ENCODE measurements at regions not wholly inside any gene's neighbourhood (a gene's known extent, or its start where the extent isn't known, plus 50 kb on each side); places are given as distances from the start of the nearest gene placed in this dataset.

GRCh38 chr3:144148356-144148755 lies 176.7 kb downstream of the DIPK2A start:
- no peak for DNase-seq

GRCh38 chr3:144151983-144152382 lies 180.4 kb downstream of the DIPK2A start:
- DNase-seq = no peak

GRCh38 chr3:144160627-144161026 lies 189.0 kb downstream of the DIPK2A start:
- DNase-seq = no peak

- no peak for DNase-seq
Measured at GRCh38 chr3:144162042-144162441, 190.4 kb downstream of the DIPK2A start.

GRCh38 chr3:144164352-144164751 lies 192.7 kb downstream of the DIPK2A start:
- no peak for DNase-seq

GRCh38 chr3:144165482-144165881 lies 193.9 kb downstream of the DIPK2A start:
- no peak for DNase-seq

- no peak for DNase-seq
Measured at GRCh38 chr3:144167634-144168033, 196.0 kb downstream of the DIPK2A start.

- DNase-seq = no peak
Measured at GRCh38 chr3:144173491-144173890, 201.9 kb downstream of the DIPK2A start.

GRCh38 chr3:144175644-144176425 lies 204.2 kb downstream of the DIPK2A start:
- DNase-seq = no peak

GRCh38 chr3:144177649-144178048 lies 206.0 kb downstream of the DIPK2A start:
- DNase-seq = no peak

GRCh38 chr3:144178607-144179006 lies 207.0 kb downstream of the DIPK2A start:
- DNase-seq = no peak

- DNase-seq = no peak
Measured at GRCh38 chr3:144181062-144181461, 209.4 kb downstream of the DIPK2A start.

GRCh38 chr3:144182501-144182900 lies 210.9 kb downstream of the DIPK2A start:
- DNase-seq = no peak

- no peak for DNase-seq
Measured at GRCh38 chr3:144185276-144185675, 213.7 kb downstream of the DIPK2A start.

GRCh38 chr3:144187531-144188210 lies 216.0 kb downstream of the DIPK2A start:
- peak; percentile 29 for DNase-seq

GRCh38 chr3:144189044-144189443 lies 217.4 kb downstream of the DIPK2A start:
- no peak for DNase-seq

GRCh38 chr3:144197116-144197515 lies 225.5 kb downstream of the DIPK2A start:
- no peak for DNase-seq

GRCh38 chr3:144197582-144197981 lies 226.0 kb downstream of the DIPK2A start:
- no peak for DNase-seq

- DNase-seq = no peak
Measured at GRCh38 chr3:144200004-144200403, 228.4 kb downstream of the DIPK2A start.

- no peak for DNase-seq
Measured at GRCh38 chr3:144200466-144200865, 228.8 kb downstream of the DIPK2A start.

GRCh38 chr3:144221761-144222160 lies 250.1 kb downstream of the DIPK2A start:
- DNase-seq = peak; percentile 20

GRCh38 chr3:144229330-144229729 lies 257.7 kb downstream of the DIPK2A start:
- peak; percentile 55 for DNase-seq

- DNase-seq = peak; percentile 93
Measured at GRCh38 chr3:144229953-144230352, 258.3 kb downstream of the DIPK2A start.

GRCh38 chr3:144235489-144235888 lies 263.9 kb downstream of the DIPK2A start:
- DNase-seq = no peak
